Stimulated activated effector memory CD8-positive, alpha-beta T cell treated with anti-CD3 and anti-CD28 coated beads, Interleukin-12 subunit alpha, Interleukin-12 subunit beta, amount 100 ng/mL, for 72 hours (primary cell): ENCODE measurements at regions not wholly inside any gene's neighbourhood (a gene's known extent, or its start where the extent isn't known, plus 50 kb on each side); places are given as distances from the start of the nearest gene placed in this dataset.
A peak's percentile ranks its signal among the peaks of the same experiment; 100 is the strongest.

ENCODE experiments used
- ATAC-seq: fragments of 150-1000 bp; cut with Tn5 transposase; 2 replicates; pipeline ENCODE4 v1.10.0; 2021
- DNase-seq, 2 donors: peaks; one replicate each; pipeline ENCODE4 v3.0.0; 2021 to 2022; ENCODE audit warnings: low spot score in 2 of 2
- H3K27ac Mint-ChIP-seq: one replicate; pipeline ENCODE4 v1.8.0; 2022; ENCODE audit warnings: mild to moderate bottlenecking, mixed read lengths
- H3K36me3 Mint-ChIP-seq: one replicate; pipeline ENCODE4 v1.8.0; 2022; ENCODE audit warnings: mild to moderate bottlenecking, mixed read lengths
- H3K4me1 Mint-ChIP-seq: one replicate; pipeline ENCODE4 v1.8.0; 2022; ENCODE audit warnings: mixed read lengths
- H3K4me3 Mint-ChIP-seq: one replicate; pipeline ENCODE4 v1.8.0; 2022; ENCODE audit warnings: mild to moderate bottlenecking, mixed read lengths
- H3K9me3 Mint-ChIP-seq: one replicate; pipeline ENCODE4 v1.8.0; 2022; ENCODE audit warnings: mixed read lengths

- H3K4me1 Mint-ChIP-seq = no peaks in the 10 kb centered on the region
- H3K27ac Mint-ChIP-seq = no peak overlapping the region
- no peaks in the 10 kb centered on the region for H3K9me3 Mint-ChIP-seq
- DNase-seq (no peak), ATAC-seq (no peak)
- no peaks in the 10 kb centered on the region for H3K36me3 Mint-ChIP-seq
- no peak overlapping the region for H3K4me3 Mint-ChIP-seq
Observed at GRCh38 chr1:222924136-222924706, 109.4 kb downstream of the DISP1 start.

GRCh38 chr1:222926566-222926965, 111.7 kb downstream of the DISP1 start:
- no peaks in the 10 kb centered on the region for H3K9me3 Mint-ChIP-seq
- ATAC-seq (no peak), DNase-seq (no peak)
- no peaks in the 10 kb centered on the region for H3K4me1 Mint-ChIP-seq
- no peaks in the 10 kb centered on the region for H3K36me3 Mint-ChIP-seq
- H3K27ac Mint-ChIP-seq = no peak overlapping the region
- no peak overlapping the region for H3K4me3 Mint-ChIP-seq

GRCh38 chr1:222927031-222927430, 112.2 kb downstream of the DISP1 start:
- Mint-ChIP-seq H3K36me3 (no peaks in the 10 kb centered on the region), H3K4me1 (no peaks in the 10 kb centered on the region), H3K9me3 (no peaks in the 10 kb centered on the region), H3K27ac (no peak overlapping the region), H3K4me3 (no peak overlapping the region)
- DNase-seq (no peak), ATAC-seq (no peak)

GRCh38 chr1:222928212-222928611, 113.4 kb downstream of the DISP1 start:
- H3K4me3 Mint-ChIP-seq = no peak overlapping the region
- no peaks in the 10 kb centered on the region for H3K9me3 Mint-ChIP-seq
- DNase-seq (no peak), ATAC-seq (no peak)
- no peak overlapping the region for H3K27ac Mint-ChIP-seq
- no peaks in the 10 kb centered on the region for H3K36me3 Mint-ChIP-seq
- no peaks in the 10 kb centered on the region for H3K4me1 Mint-ChIP-seq

- ATAC-seq = no peak
- Mint-ChIP-seq H3K4me3 (no peak overlapping the region), H3K36me3 (no peaks in the 10 kb centered on the region), H3K4me1 (no peaks in the 10 kb centered on the region), H3K27ac (no peak overlapping the region), H3K9me3 (no peaks in the 10 kb centered on the region)
- no peak for DNase-seq
Observed at GRCh38 chr1:222930070-222930469, 115.2 kb downstream of the DISP1 start.

GRCh38 chr1:222931023-222931422, 116.2 kb downstream of the DISP1 start:
- no peaks in the 10 kb centered on the region for H3K4me1 Mint-ChIP-seq
- DNase-seq = no peak
- H3K9me3 Mint-ChIP-seq = no peaks in the 10 kb centered on the region
- no peak overlapping the region for H3K4me3 Mint-ChIP-seq
- no peaks in the 10 kb centered on the region for H3K36me3 Mint-ChIP-seq
- ATAC-seq = no peak
- no peak overlapping the region for H3K27ac Mint-ChIP-seq

GRCh38 chr1:222933273-222933672, 118.4 kb downstream of the DISP1 start:
- H3K36me3 Mint-ChIP-seq = no peaks in the 10 kb centered on the region
- H3K27ac Mint-ChIP-seq = no peak overlapping the region
- DNase-seq (no peak), ATAC-seq (no peak)
- no peak overlapping the region for H3K4me3 Mint-ChIP-seq
- no peaks in the 10 kb centered on the region for H3K9me3 Mint-ChIP-seq
- no peaks in the 10 kb centered on the region for H3K4me1 Mint-ChIP-seq

- H3K4me1 Mint-ChIP-seq = no peaks in the 10 kb centered on the region
- no peak overlapping the region for H3K27ac Mint-ChIP-seq
- H3K9me3 Mint-ChIP-seq = no peaks in the 10 kb centered on the region
- H3K36me3 Mint-ChIP-seq = no peaks in the 10 kb centered on the region
- no peak for ATAC-seq
- DNase-seq = no peak
- H3K4me3 Mint-ChIP-seq = no peak overlapping the region
Observed at GRCh38 chr1:222935239-222935900, 120.5 kb downstream of the DISP1 start.

- H3K27ac Mint-ChIP-seq = no peak overlapping the region
- no peaks in the 10 kb centered on the region for H3K9me3 Mint-ChIP-seq
- H3K4me1 Mint-ChIP-seq = no peaks in the 10 kb centered on the region
- H3K4me3 Mint-ChIP-seq = no peak overlapping the region
- DNase-seq (no peak), ATAC-seq (no peak)
- H3K36me3 Mint-ChIP-seq = no peaks in the 10 kb centered on the region
Observed at GRCh38 chr1:222936042-222936441, 121.2 kb downstream of the DISP1 start.

- ATAC-seq (no peak), DNase-seq (no peak)
- H3K9me3 Mint-ChIP-seq = no peaks in the 10 kb centered on the region
- H3K4me3 Mint-ChIP-seq = no peak overlapping the region
- H3K4me1 Mint-ChIP-seq = no peaks in the 10 kb centered on the region
- no peak overlapping the region for H3K27ac Mint-ChIP-seq
- H3K36me3 Mint-ChIP-seq = no peaks in the 10 kb centered on the region
Observed at GRCh38 chr1:222938986-222939385, 124.1 kb downstream of the DISP1 start.

- H3K9me3 Mint-ChIP-seq = no peaks in the 10 kb centered on the region
- no peak overlapping the region for H3K4me3 Mint-ChIP-seq
- no peaks in the 10 kb centered on the region for H3K4me1 Mint-ChIP-seq
- ATAC-seq (no peak), DNase-seq (no peak)
- no peak overlapping the region for H3K27ac Mint-ChIP-seq
- H3K36me3 Mint-ChIP-seq = no peaks in the 10 kb centered on the region
Observed at GRCh38 chr1:222940095-222940494, 125.3 kb downstream of the DISP1 start.

- no peak for ATAC-seq
- Mint-ChIP-seq H3K4me3 (no peak overlapping the region), H3K4me1 (no peaks in the 10 kb centered on the region), H3K36me3 (no peaks in the 10 kb centered on the region), H3K27ac (no peak overlapping the region), H3K9me3 (no peaks in the 10 kb centered on the region)
- no peak for DNase-seq
Observed at GRCh38 chr1:222940906-222941305, 126.1 kb downstream of the DISP1 start.

- H3K27ac Mint-ChIP-seq = no peak overlapping the region
- no peak for ATAC-seq
- H3K9me3 Mint-ChIP-seq = no peaks in the 10 kb centered on the region
Observed at GRCh38 chr1:222941425-222941824, 126.6 kb downstream of the DISP1 start.

GRCh38 chr1:222946436-222946835, 131.6 kb downstream of the DISP1 start:
- Mint-ChIP-seq H3K27ac (no peak overlapping the region), H3K36me3 (no peaks in the 10 kb centered on the region), H3K4me3 (no peak overlapping the region), H3K9me3 (no peaks in the 10 kb centered on the region), H3K4me1 (peaks cover 5% of the 10 kb centered on the region)
- DNase-seq = no peak
- ATAC-seq = no peak

More at GRCh38 chr1:222941425-222941824, 126.6 kb downstream of the DISP1 start:
- no peaks in the 10 kb centered on the region for H3K36me3 Mint-ChIP-seq
- H3K4me3 Mint-ChIP-seq = no peak overlapping the region
- no peaks in the 10 kb centered on the region for H3K4me1 Mint-ChIP-seq
- DNase-seq = no peak

- Mint-ChIP-seq H3K27ac (no peak overlapping the region), H3K4me1 (peaks cover 5% of the 10 kb centered on the region), H3K4me3 (no peak overlapping the region), H3K9me3 (no peaks in the 10 kb centered on the region), H3K36me3 (no peaks in the 10 kb centered on the region)
- no peak for DNase-seq
- ATAC-seq = peak; percentile 72
Observed at GRCh38 chr1:222948079-222948478, 133.2 kb downstream of the DISP1 start.

- no peak overlapping the region for H3K4me3 Mint-ChIP-seq
- peaks cover 5% of the 10 kb centered on the region for H3K4me1 Mint-ChIP-seq
- ATAC-seq = no peak
- no peak for DNase-seq
- no peaks in the 10 kb centered on the region for H3K9me3 Mint-ChIP-seq
- no peak overlapping the region for H3K27ac Mint-ChIP-seq
- no peaks in the 10 kb centered on the region for H3K36me3 Mint-ChIP-seq
Observed at GRCh38 chr1:222950892-222951291, 136.1 kb downstream of the DISP1 start.
